Keratinocyte (primary cell): ENCODE measurements at regions not wholly inside any gene's neighbourhood (a gene's known extent, or its start where the extent isn't known, plus 50 kb on each side); places are given as distances from the start of the nearest gene placed in this dataset.

Experiments
- DNase-seq: peaks from one replicate; pipeline ENCODE4 v3.0.0-alpha.2; 2011; ENCODE audit warnings: low read depth, missing footprints, low spot score
- FAIRE-seq: peaks from 2 replicates; lab custom pipeline; 2011; peaks lifted over from hg19 to GRCh38; lab: Jason Lieb, UNC
- H2AFZ ChIP-seq: 2 replicates; pipeline ENCODE4 v1.6.0; 2012; ENCODE audit warnings: low read length, control low read depth, inconsistent platforms; ENCODE audit not compliant: control insufficient read depth
- H3K27ac ChIP-seq: 2 replicates; pipeline ENCODE4 v1.5.1; 2011; ENCODE audit warnings: low read length; ENCODE audit not compliant: control insufficient read depth, insufficient read depth
- H3K27me3 ChIP-seq: 3 replicates; pipeline ENCODE4 v1.6.0; 2011; ENCODE audit warnings: low read length; ENCODE audit not compliant: control insufficient read depth, insufficient read depth; ENCODE audit errors: extremely low read depth
- H3K36me3 ChIP-seq, 2 experiments: 2 replicates in 1 of 2; 3 replicates in 1 of 2; pipeline ENCODE4 v1.5.1; 2011; ENCODE audit warnings: low read length in 2 of 2, mild to moderate bottlenecking in 1 of 2; ENCODE audit not compliant: control insufficient read depth in 2 of 2, insufficient read depth in 2 of 2; ENCODE audit errors: extremely low read depth in 1 of 2
- H3K4me1 ChIP-seq: 3 replicates; pipeline ENCODE4 v1.5.1; 2011; ENCODE audit warnings: low read length; ENCODE audit not compliant: control insufficient read depth, insufficient read depth; ENCODE audit errors: extremely low read depth
- H3K4me2 ChIP-seq: 3 replicates; pipeline ENCODE4 v1.6.0; 2011; ENCODE audit warnings: low read depth, low read length; ENCODE audit not compliant: control insufficient read depth, insufficient read depth; ENCODE audit errors: extremely low read depth
- H3K4me3 ChIP-seq, 3 experiments: fragments of 200-600 bp in 1 of 3; sonication (generic) in 1 of 3; 2 replicates in 2 of 3; 3 replicates in 1 of 3; pipeline ENCODE4 v1.5.1; 2011 to 2016; ENCODE audit warnings: low read length in 3 of 3, mild to moderate bottlenecking in 3 of 3, control low read depth in 2 of 3, inconsistent platforms in 1 of 3, low read depth in 1 of 3, mixed read lengths in 1 of 3, mixed run types in 1 of 3, moderate library complexity in 1 of 3; ENCODE audit not compliant: control insufficient read depth in 2 of 3, insufficient read depth in 2 of 3; ENCODE audit errors: extremely low read depth in 1 of 3
- H3K79me2 ChIP-seq: 2 replicates; pipeline ENCODE4 v1.6.0; 2012; ENCODE audit warnings: low read length; ENCODE audit not compliant: control insufficient read depth, insufficient read depth
- H3K9ac ChIP-seq: 3 replicates; pipeline ENCODE4 v1.6.0; 2011; ENCODE audit warnings: low read length; ENCODE audit not compliant: control insufficient read depth, insufficient read depth; ENCODE audit errors: extremely low read depth
- H3K9me1 ChIP-seq: 3 replicates; pipeline ENCODE4 v1.6.0; 2011; ENCODE audit warnings: low read length; ENCODE audit not compliant: control insufficient read depth, insufficient read depth; ENCODE audit errors: extremely low read depth
- H3K9me3 ChIP-seq: 2 replicates; pipeline ENCODE4 v1.5.1; 2012; ENCODE audit warnings: low read depth, low read length; ENCODE audit not compliant: control insufficient read depth
- H4K20me1 ChIP-seq: 3 replicates; pipeline ENCODE4 v1.6.0; 2011; ENCODE audit warnings: low read length; ENCODE audit not compliant: control insufficient read depth, insufficient read depth; ENCODE audit errors: extremely low read depth
- EZH2 ChIP-seq: IDR thresholded peaks from one replicate; pipeline ENCODE4 v1.6.1; 2012; ENCODE audit warnings: inconsistent platforms, mild to moderate bottlenecking, low read length, moderate library complexity
- dilution Hi-C: fragments of 300-500 bp; cut with MboI; formaldehyde crosslinking; loops from one replicate; pipeline ENCODE4 v1.7.0; 2020; ENCODE audit warnings: low sequenced_read_pairs; ENCODE audit not compliant: extremely low pct_ligation_motif_present
- TF ChIP-seq, protein P1 (sequence below), 3 experiments: IDR thresholded peaks in 1 of 3; conservative IDR thresholded peaks in 1 of 3; optimal IDR thresholded peaks in 1 of 3; 2 replicates in 2 of 3; 3 replicates in 1 of 3; pipeline versions ENCODE3 to v1.5.1; 2011; ENCODE audit warnings: low read length in 3 of 3, mild to moderate bottlenecking in 3 of 3, moderate library complexity in 2 of 3, control low read depth in 1 of 3, inconsistent platforms in 1 of 3; ENCODE audit not compliant: insufficient read depth in 2 of 3; ENCODE audit errors: extremely low read depth in 1 of 3

DNA sequence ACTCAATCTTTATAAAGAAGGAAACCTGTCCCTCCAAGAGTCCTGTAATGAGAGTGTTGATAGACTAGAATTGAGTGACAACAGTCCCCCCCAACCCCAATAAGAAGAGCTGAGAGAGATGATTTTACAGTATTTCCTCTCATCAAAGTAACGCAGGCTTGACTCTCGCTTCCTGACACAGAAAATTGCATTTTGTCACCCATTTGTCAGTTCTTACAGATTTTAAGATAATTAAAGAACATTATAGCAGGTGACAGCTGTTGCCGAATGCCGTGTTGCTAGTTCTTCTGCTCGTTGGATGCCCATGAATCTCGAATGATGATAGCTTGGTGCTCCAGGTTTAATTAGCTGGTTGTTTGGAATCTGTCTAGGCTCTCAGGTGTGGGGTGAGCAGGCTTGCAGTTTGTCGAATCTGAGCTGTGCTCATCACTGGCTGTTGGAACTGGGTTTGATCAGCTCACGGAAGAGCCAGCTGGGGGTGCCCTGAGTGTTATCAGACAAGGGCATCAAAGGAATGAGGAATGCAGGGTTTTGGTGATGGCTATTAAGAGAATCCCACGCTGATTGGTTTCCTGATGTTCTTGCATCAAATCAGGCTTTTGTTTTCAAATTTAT is 84.8 kb upstream of the CPHXL start:
- H3K9me3 ChIP-seq, result no peaks in the 10 kb centered on the region
- dilution Hi-C loops, result loop anchor here (25.0 kb wide), 1 partner anchor 126 kb away; no protein-coding TSS in a partner anchor
- no peaks in the 10 kb centered on the region for H3K36me3 ChIP-seq
- no peak overlapping the region for H3K4me3 ChIP-seq
- H4K20me1 ChIP-seq, result no peaks in the 10 kb centered on the region
- DNase-seq (no peak), FAIRE-seq (no peak)
- no peak overlapping the region for H3K4me2 ChIP-seq
- H2AFZ ChIP-seq, result no peak overlapping the region
- H3K4me1 ChIP-seq, result no peaks in the 10 kb centered on the region
- H3K9me1 ChIP-seq, result no peaks in the 10 kb centered on the region
- TF ChIP-seq, protein P1, sequence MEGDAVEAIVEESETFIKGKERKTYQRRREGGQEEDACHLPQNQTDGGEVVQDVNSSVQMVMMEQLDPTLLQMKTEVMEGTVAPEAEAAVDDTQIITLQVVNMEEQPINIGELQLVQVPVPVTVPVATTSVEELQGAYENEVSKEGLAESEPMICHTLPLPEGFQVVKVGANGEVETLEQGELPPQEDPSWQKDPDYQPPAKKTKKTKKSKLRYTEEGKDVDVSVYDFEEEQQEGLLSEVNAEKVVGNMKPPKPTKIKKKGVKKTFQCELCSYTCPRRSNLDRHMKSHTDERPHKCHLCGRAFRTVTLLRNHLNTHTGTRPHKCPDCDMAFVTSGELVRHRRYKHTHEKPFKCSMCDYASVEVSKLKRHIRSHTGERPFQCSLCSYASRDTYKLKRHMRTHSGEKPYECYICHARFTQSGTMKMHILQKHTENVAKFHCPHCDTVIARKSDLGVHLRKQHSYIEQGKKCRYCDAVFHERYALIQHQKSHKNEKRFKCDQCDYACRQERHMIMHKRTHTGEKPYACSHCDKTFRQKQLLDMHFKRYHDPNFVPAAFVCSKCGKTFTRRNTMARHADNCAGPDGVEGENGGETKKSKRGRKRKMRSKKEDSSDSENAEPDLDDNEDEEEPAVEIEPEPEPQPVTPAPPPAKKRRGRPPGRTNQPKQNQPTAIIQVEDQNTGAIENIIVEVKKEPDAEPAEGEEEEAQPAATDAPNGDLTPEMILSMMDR (optimal IDR thresholded peaks at IDR 0.05 in 1 of 3, IDR thresholded peaks at IDR 0.05 in 1 of 3, conservative IDR thresholded peaks at IDR 0.05 in 1 of 3; ENCODE audit: extremely low read depth in 1 of 3, insufficient read depth in 2 of 3, low read length in 3 of 3), result no peak
- no peak for TF ChIP-seq EZH2
- no peaks in the 10 kb centered on the region for H3K79me2 ChIP-seq
- H3K27ac ChIP-seq, result no peak overlapping the region
- no peaks in the 10 kb centered on the region for H3K27me3 ChIP-seq
- H3K9ac ChIP-seq, result no peak overlapping the region

- Histone ChIP-seq H3K9ac (no peak overlapping the region), H2AFZ (no peak overlapping the region), H3K4me1 (no peaks in the 10 kb centered on the region), H3K36me3 (no peaks in the 10 kb centered on the region), H3K9me1 (no peaks in the 10 kb centered on the region), H3K27me3 (no peaks in the 10 kb centered on the region), H4K20me1 (no peaks in the 10 kb centered on the region), H3K79me2 (no peaks in the 10 kb centered on the region), H3K4me3 (no peak overlapping the region), H3K9me3 (peaks cover 3% of the 10 kb centered on the region), H3K27ac (no peak overlapping the region), H3K4me2 (no peak overlapping the region)
- no peak for FAIRE-seq
- no peak for TF ChIP-seq EZH2
- TF ChIP-seq, protein P1 (optimal IDR thresholded peaks at IDR 0.05 in 1 of 3, IDR thresholded peaks at IDR 0.05 in 1 of 3, conservative IDR thresholded peaks at IDR 0.05 in 1 of 3; ENCODE audit: extremely low read depth in 1 of 3, insufficient read depth in 2 of 3, low read length in 3 of 3), result no peak
- dilution Hi-C loops, result loop anchor here (25.0 kb wide), 1 partner anchor 119 kb away; no protein-coding TSS in a partner anchor
- DNase-seq, result no peak
These were observed 92.2 kb upstream of the CPHXL start for GRCh38 chr16:75818491-75818890.
